Mesenchymal stem cell (in vitro differentiated cells and primary cell): ENCODE measurements at regions not wholly inside any gene's neighbourhood (a gene's known extent, or its start where the extent isn't known, plus 50 kb on each side); places are given as distances from the start of the nearest gene placed in this dataset.

Source experiments
- DNase-seq: peaks from one replicate; pipeline ENCODE4 v3.0.0-alpha.2; 2013
- H2AFZ ChIP-seq: one replicate; pipeline ENCODE4 v1.6.1; 2013; ENCODE audit warnings: low read depth, mild to moderate bottlenecking, control low read depth, inconsistent platforms, low read length, moderate library complexity
- H2AK5ac ChIP-seq: 2 replicates; pipeline ENCODE4 v1.6.1; 2013; ENCODE audit warnings: low read length, moderate library complexity, mild to moderate bottlenecking, inconsistent platforms; ENCODE audit not compliant: severe bottlenecking
- H2BK120ac ChIP-seq: one replicate; pipeline ENCODE4 v1.6.1; 2013; ENCODE audit warnings: low read depth, mild to moderate bottlenecking, inconsistent platforms, low read length, moderate library complexity
- H2BK12ac ChIP-seq, 2 experiments: one replicate each; pipeline ENCODE4 v1.6.1; 2013; ENCODE audit warnings: inconsistent platforms in 2 of 2, low read length in 2 of 2, mild to moderate bottlenecking in 2 of 2, moderate library complexity in 2 of 2, control low read depth in 1 of 2
- H2BK15ac ChIP-seq: one replicate; pipeline ENCODE4 v1.6.1; 2013; ENCODE audit warnings: mild to moderate bottlenecking, low read depth, inconsistent platforms; ENCODE audit not compliant: poor library complexity, severe bottlenecking
- H2BK5ac ChIP-seq: 2 replicates; pipeline ENCODE4 v1.6.1; 2013; ENCODE audit warnings: low read depth, mild to moderate bottlenecking, low read length, control low read depth, inconsistent platforms; ENCODE audit not compliant: poor library complexity, severe bottlenecking
- H3K14ac ChIP-seq, 2 experiments: one replicate each; pipeline ENCODE4 v1.6.1; 2013; ENCODE audit warnings: inconsistent platforms in 2 of 2, low read length in 2 of 2, control low read depth in 1 of 2, mild to moderate bottlenecking in 1 of 2, moderate library complexity in 1 of 2
- H3K18ac ChIP-seq, 2 experiments: one replicate each; pipeline ENCODE4 v1.6.1; 2013; ENCODE audit warnings: inconsistent platforms in 2 of 2, low read length in 2 of 2, control low read depth in 1 of 2, low read depth in 1 of 2, mild to moderate bottlenecking in 1 of 2
- H3K23ac ChIP-seq, 2 experiments: one replicate each; pipeline ENCODE4 v1.6.1; 2013; ENCODE audit warnings: inconsistent platforms in 2 of 2, low read length in 2 of 2, mild to moderate bottlenecking in 2 of 2, moderate library complexity in 2 of 2, control low read depth in 1 of 2
- H3K27ac ChIP-seq: 2 replicates; pipeline ENCODE4 v1.5.1; 2013; ENCODE audit warnings: mild to moderate bottlenecking, moderate library complexity, low read length, control low read depth, inconsistent platforms; ENCODE audit not compliant: poor library complexity, severe bottlenecking
- H3K27me3 ChIP-seq, 2 experiments: 2 replicates each; pipeline versions ENCODE4 v1.6.1 to v1.7.0; 2013; ENCODE audit warnings: low read length in 2 of 2, mild to moderate bottlenecking in 2 of 2, moderate library complexity in 2 of 2, control low read depth in 1 of 2, inconsistent platforms in 1 of 2; ENCODE audit not compliant: control insufficient read depth in 1 of 2, insufficient read depth in 1 of 2
- H3K36me3 ChIP-seq, 2 experiments: 2 replicates each; pipeline versions ENCODE4 v1.6.1 to v1.7.0; 2013; ENCODE audit warnings: low read length in 2 of 2, control low read depth in 1 of 2, inconsistent platforms in 1 of 2, low read depth in 1 of 2, mild to moderate bottlenecking in 1 of 2; ENCODE audit not compliant: insufficient read depth in 2 of 2, control insufficient read depth in 1 of 2
- H3K4ac ChIP-seq, 2 experiments: one replicate each; pipeline ENCODE4 v1.6.1; 2013; ENCODE audit warnings: inconsistent platforms in 2 of 2, low read length in 2 of 2, mild to moderate bottlenecking in 2 of 2, moderate library complexity in 2 of 2, control low read depth in 1 of 2, low read depth in 1 of 2
- H3K4me1 ChIP-seq: 2 replicates; pipeline ENCODE4 v1.6.1; 2013; ENCODE audit warnings: low read depth, low read length, control low read depth; ENCODE audit not compliant: control insufficient read depth, insufficient read depth
- H3K4me2 ChIP-seq: 2 replicates; pipeline ENCODE4 v1.6.1; 2013; ENCODE audit warnings: low read length, mild to moderate bottlenecking, inconsistent platforms; ENCODE audit not compliant: poor library complexity, severe bottlenecking
- H3K4me3 ChIP-seq, 2 experiments: 2 replicates each; pipeline versions ENCODE4 v1.5.1 to v1.7.0; 2013; ENCODE audit warnings: low read length in 2 of 2, mild to moderate bottlenecking in 2 of 2, control low read depth in 1 of 2, low read depth in 1 of 2; ENCODE audit not compliant: insufficient read depth in 1 of 2
- H3K79me1 ChIP-seq: replicated peaks from 2 replicates; pipeline ENCODE4 v1.6.1; 2013; ENCODE audit warnings: mild to moderate bottlenecking, control low read depth, low read length, inconsistent platforms; ENCODE audit not compliant: poor library complexity, severe bottlenecking
- H3K9ac ChIP-seq: 2 replicates; pipeline ENCODE4 v1.7.0; 2013; ENCODE audit warnings: mild to moderate bottlenecking, low read length, moderate library complexity
- H3K9me3 ChIP-seq: 2 replicates; pipeline ENCODE4 v1.7.0; 2013; ENCODE audit warnings: mild to moderate bottlenecking, low read length; ENCODE audit not compliant: control insufficient read depth
- H4K8ac ChIP-seq: one replicate; pipeline ENCODE4 v1.6.1; 2013; ENCODE audit warnings: inconsistent platforms, mild to moderate bottlenecking, low read length, moderate library complexity
- H4K91ac ChIP-seq: one replicate; pipeline ENCODE4 v1.6.1; 2013; ENCODE audit warnings: mild to moderate bottlenecking, low read length, inconsistent platforms
- WGBS: methylation state at CpG from one replicate; pipeline ENCODE4 v1.1.7; 2013; ENCODE audit warnings: mixed read lengths; 5-methylcytosine and 5-hydroxymethylcytosine counted together

GRCh38 chr2:100660851-100661584 is 98.2 kb downstream of the PDCL3 start:
- no peak overlapping the region for H3K27ac ChIP-seq
- H3K27me3 ChIP-seq = peaks cover 7 to 32% of the 10 kb centered on the region in 2 experiments
- H2BK120ac ChIP-seq = no peak overlapping the region
- H3K23ac ChIP-seq = no peak overlapping the region
- H3K18ac ChIP-seq = no peak overlapping the region
- no peak overlapping the region for H2BK15ac ChIP-seq
- H3K36me3 ChIP-seq = no peaks in the 10 kb centered on the region
- H2BK5ac ChIP-seq = no peak overlapping the region
- H3K79me1 ChIP-seq = no peaks in the 10 kb centered on the region
- no peak overlapping the region for H3K4me3 ChIP-seq
- no peak overlapping the region for H2BK12ac ChIP-seq
- no peak for DNase-seq
- no peak overlapping the region for H2AK5ac ChIP-seq
- 90% methylated on average over 12 of the region's 12 CpGs for WGBS
- H3K9ac ChIP-seq = no peak overlapping the region
- H2AFZ ChIP-seq = no peak overlapping the region
- H3K4ac ChIP-seq = no peak overlapping the region
- no peak overlapping the region for H3K4me2 ChIP-seq
- H3K4me1 ChIP-seq = no peaks in the 10 kb centered on the region
- H3K9me3 ChIP-seq = no peaks in the 10 kb centered on the region
- no peak overlapping the region for H3K14ac ChIP-seq
- no peak overlapping the region for H4K91ac ChIP-seq
- no peak overlapping the region for H4K8ac ChIP-seq

GRCh38 chr2:100662866-100663265 is 100.1 kb downstream of the PDCL3 start:
- Histone ChIP-seq H4K91ac (no peak overlapping the region), H3K23ac (no peak overlapping the region), H3K9ac (no peak overlapping the region), H3K9me3 (no peaks in the 10 kb centered on the region), H3K4me3 (no peak overlapping the region), H2BK5ac (no peak overlapping the region), H2BK15ac (no peak overlapping the region), H2AFZ (no peak overlapping the region), H3K27ac (no peak overlapping the region), H3K4me1 (no peaks in the 10 kb centered on the region), H3K4me2 (no peak overlapping the region), H3K4ac (no peak overlapping the region), H2AK5ac (no peak overlapping the region), H3K14ac (no peak overlapping the region), H3K27me3 (peaks cover 7 to 26% of the 10 kb centered on the region in 2 experiments), H2BK120ac (no peak overlapping the region), H4K8ac (no peak overlapping the region), H3K18ac (no peak overlapping the region), H2BK12ac (no peak overlapping the region), H3K36me3 (no peaks in the 10 kb centered on the region), H3K79me1 (no peaks in the 10 kb centered on the region)
- WGBS = 95% methylated on average over 6 of the region's 7 CpGs
- no peak for DNase-seq

DNA sequence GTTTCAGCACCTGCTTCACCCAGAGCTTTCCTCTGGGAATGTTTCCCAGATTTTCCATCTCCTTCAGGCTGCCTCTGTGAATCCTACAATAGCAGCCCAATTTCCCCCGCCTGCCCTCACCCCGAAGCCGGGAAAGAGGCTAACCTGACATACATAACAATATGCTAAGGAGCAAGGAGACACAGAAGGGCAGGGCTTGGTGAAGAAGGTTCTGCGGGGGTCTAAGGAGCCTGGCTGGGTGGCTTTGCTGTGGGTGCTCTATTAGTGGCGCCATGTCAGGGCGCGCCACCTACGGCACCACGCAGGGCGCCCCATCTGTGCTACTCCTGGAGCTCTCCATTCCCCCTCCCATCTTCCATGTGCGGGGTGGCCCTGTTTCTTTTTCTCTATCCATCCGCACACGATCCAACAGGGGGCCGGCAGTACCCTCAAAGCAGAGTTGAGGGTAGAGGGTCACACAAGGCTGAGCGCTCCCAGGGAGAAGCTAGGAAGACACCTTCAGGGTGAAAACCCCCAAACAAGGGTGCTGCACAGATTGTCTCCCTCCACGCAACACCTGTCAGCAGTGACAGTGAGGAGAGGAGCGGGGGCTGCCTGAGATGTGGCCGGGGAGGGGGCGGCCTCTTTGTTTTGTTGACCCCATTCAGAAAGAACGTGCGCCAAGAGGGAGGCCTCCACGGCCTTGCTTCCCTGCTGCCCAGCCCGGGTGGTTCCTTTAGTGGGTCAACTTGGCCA is 101.4 kb downstream of the PDCL3 start:
- Histone ChIP-seq H2AK5ac (no peak overlapping the region), H3K9ac (no peak overlapping the region), H3K36me3 (no peaks in the 10 kb centered on the region), H3K79me1 (no peaks in the 10 kb centered on the region), H3K14ac (no peak overlapping the region), H3K4me3 (no peak overlapping the region), H2BK12ac (no peak overlapping the region), H3K4me1 (no peaks in the 10 kb centered on the region), H2BK120ac (no peak overlapping the region), H3K9me3 (no peaks in the 10 kb centered on the region), H3K4me2 (no peak overlapping the region), H2BK15ac (no peak overlapping the region), H3K27me3 (peaks cover 7 to 38% of the 10 kb centered on the region in 2 experiments), H3K4ac (no peak overlapping the region), H3K18ac (no peak overlapping the region), H4K8ac (no peak overlapping the region), H2BK5ac (no peak overlapping the region), H2AFZ (no peak overlapping the region), H4K91ac (no peak overlapping the region), H3K23ac (no peak overlapping the region), H3K27ac (no peak overlapping the region)
- WGBS = 95% methylated on average over 21 of the region's 23 CpGs
- no peak for DNase-seq

DNA sequence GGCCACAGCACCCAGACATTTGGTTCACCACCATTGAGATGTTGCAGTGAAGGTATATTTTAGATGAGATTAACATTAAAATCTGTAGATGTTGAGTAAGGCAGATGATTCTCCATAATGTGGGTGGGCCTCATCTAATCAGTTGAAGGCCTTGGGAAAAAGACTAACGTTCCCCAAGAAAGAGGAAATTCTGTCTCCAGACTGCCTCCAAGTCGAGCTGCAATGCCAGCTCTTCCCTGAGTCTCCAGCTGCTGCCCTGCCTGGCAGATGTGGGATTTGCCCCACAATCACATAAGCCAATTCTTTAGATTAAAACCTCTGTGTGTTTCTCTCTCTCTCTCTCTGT is 101.9 kb downstream of the PDCL3 start:
- Histone ChIP-seq H3K9ac (no peak overlapping the region), H2BK120ac (no peak overlapping the region), H2BK15ac (no peak overlapping the region), H3K79me1 (no peaks in the 10 kb centered on the region), H4K91ac (no peak overlapping the region), H3K18ac (no peak overlapping the region), H3K9me3 (no peaks in the 10 kb centered on the region), H3K4ac (no peak overlapping the region), H3K36me3 (no peaks in the 10 kb centered on the region), H3K23ac (no peak overlapping the region), H3K4me1 (no peaks in the 10 kb centered on the region), H3K4me3 (no peak overlapping the region), H3K14ac (no peak overlapping the region), H4K8ac (no peak overlapping the region), H2AFZ (no peak overlapping the region), H2AK5ac (no peak overlapping the region), H3K27ac (no peak overlapping the region), H2BK12ac (no peak overlapping the region), H3K27me3 (peaks cover 7 to 42% of the 10 kb centered on the region in 2 experiments), H2BK5ac (no peak overlapping the region), H3K4me2 (no peak overlapping the region)
- DNase-seq = no peak
- 42% methylated on average over 2 of the region's 2 CpGs for WGBS
